H1 (cell line): ENCODE measurements at regions not wholly inside any gene's neighbourhood (a gene's known extent, or its start where the extent isn't known, plus 50 kb on each side); places are given as distances from the start of the nearest gene placed in this dataset.

ENCODE experiments used
- CTCF ChIA-PET: fragments of 300-600 bp; sonication (Branson Sonifier 250); formaldehyde crosslinking; loops from one replicate; lab custom pipeline; 2021; ENCODE audit not compliant: partially characterized antibody; lab: Charles Lee
- POLR2A ChIA-PET: fragments of 300-600 bp; sonication (Branson Sonifier 250); formaldehyde crosslinking; loops from one replicate; lab custom pipeline; 2021; ENCODE audit warnings: inconsistent platforms; ENCODE audit not compliant: partially characterized antibody; lab: Charles Lee
- DNase-seq, 2 experiments: peaks; one replicate each; pipeline versions ENCODE4 v3.0.0 to v3.0.0-alpha.2; 2010 to 2022; ENCODE audit warnings: low spot score in 2 of 2, low read depth in 1 of 2, mixed read lengths in 1 of 2
- FAIRE-seq: peaks from 2 replicates; lab custom pipeline; 2011; peaks lifted over from hg19 to GRCh38; lab: Jason Lieb, UNC
- H2AFZ ChIP-seq: 2 replicates; pipeline ENCODE4 v1.8.1; 2012; ENCODE audit warnings: low read length, inconsistent platforms
- H2AK5ac ChIP-seq: 2 replicates; pipeline ENCODE4 v1.6.1; 2013; ENCODE audit warnings: low read depth, low read length
- H2BK120ac ChIP-seq: replicated peaks from 2 replicates; pipeline ENCODE3; 2013; ENCODE audit warnings: low read depth, low read length, inconsistent platforms
- H2BK12ac ChIP-seq: 2 replicates; pipeline ENCODE4 v1.6.1; 2013; ENCODE audit warnings: low read depth, low read length
- H2BK15ac ChIP-seq: 2 replicates; pipeline ENCODE4 v1.6.1; 2013; ENCODE audit warnings: low read length
- H2BK20ac ChIP-seq: 2 replicates; pipeline ENCODE4 v1.6.1; 2013; ENCODE audit warnings: low read length
- H2BK5ac ChIP-seq: 2 replicates; pipeline ENCODE4 v1.6.1; 2013; ENCODE audit warnings: low read depth, low read length
- H3K14ac ChIP-seq: 2 replicates; pipeline ENCODE4 v1.6.1; 2013; ENCODE audit warnings: inconsistent platforms; ENCODE audit not compliant: insufficient read length
- H3K18ac ChIP-seq: 2 replicates; pipeline ENCODE4 v1.6.1; 2013; ENCODE audit warnings: low read length; ENCODE audit errors: extremely low read depth
- H3K23ac ChIP-seq: 2 replicates; pipeline ENCODE4 v1.6.1; 2013; ENCODE audit warnings: inconsistent platforms; ENCODE audit not compliant: insufficient read length
- H3K23me2 ChIP-seq: 2 replicates; pipeline ENCODE4 v1.6.1; 2013; ENCODE audit warnings: low read depth, low read length
- H3K27ac ChIP-seq: 2 replicates; pipeline ENCODE4 v1.6.1; 2011; ENCODE audit warnings: low read depth, low read length, inconsistent platforms
- H3K27me3 ChIP-seq, 4 experiments: replicated peaks in 1 of 4; 1 replicate in 1 of 4; 2 replicates in 3 of 4; pipeline versions ENCODE4 v1.6.1 to v1.8.1; 2011 to 2013; ENCODE audit warnings: low read length in 3 of 4, mild to moderate bottlenecking in 3 of 4, inconsistent platforms in 2 of 4, mixed read lengths in 2 of 4, moderate library complexity in 1 of 4; ENCODE audit not compliant: control insufficient read depth in 3 of 4, insufficient read depth in 3 of 4; ENCODE audit errors: extremely low read depth in 1 of 4
- H3K36me3 ChIP-seq, 4 experiments: 2 replicates each; pipeline versions ENCODE4 v1.6.1 to v1.8.1; 2011 to 2013; ENCODE audit warnings: mild to moderate bottlenecking in 4 of 4, low read length in 3 of 4, moderate library complexity in 2 of 4, control low read depth in 1 of 4, inconsistent platforms in 1 of 4; ENCODE audit not compliant: insufficient read depth in 4 of 4, control insufficient read depth in 2 of 4
- H3K4ac ChIP-seq: replicated peaks from 2 replicates; pipeline ENCODE3; 2013; ENCODE audit warnings: low read length, low read depth, mixed read lengths, inconsistent platforms; ENCODE audit not compliant: insufficient read length
- H3K4me1 ChIP-seq, 4 experiments: replicated peaks in 1 of 4; 1 replicate in 1 of 4; 2 replicates in 3 of 4; pipeline versions ENCODE4 v1.6.1 to v1.8.1; 2011 to 2013; ENCODE audit warnings: low read length in 3 of 4, inconsistent platforms in 2 of 4, mixed read lengths in 1 of 4; ENCODE audit not compliant: insufficient read depth in 4 of 4, control insufficient read depth in 3 of 4
- H3K4me2 ChIP-seq, 2 experiments: 2 replicates each; pipeline versions ENCODE4 v1.6.1 to v1.8.1; 2011 to 2013; ENCODE audit warnings: low read depth in 2 of 2, low read length in 2 of 2, control low read depth in 1 of 2, inconsistent platforms in 1 of 2, mild to moderate bottlenecking in 1 of 2; ENCODE audit not compliant: insufficient read depth in 1 of 2
- H3K4me3 ChIP-seq, 4 experiments: fragments of 200-600, 300-600 bp in 1 of 4; sonication (generic), shearing (Covaris generic), sonication (Bioruptor Twin) in 1 of 4; 2 replicates each; pipeline versions ENCODE4 v1.5.1 to v1.8.1; 2011 to 2016; ENCODE audit warnings: low read length in 4 of 4, low read depth in 3 of 4, control low read depth in 2 of 4, inconsistent platforms in 2 of 4, mild to moderate bottlenecking in 2 of 4, mixed read lengths in 1 of 4, moderate library complexity in 1 of 4; ENCODE audit not compliant: insufficient read depth in 2 of 4; ENCODE audit errors: extremely low read depth in 1 of 4
- H3K56ac ChIP-seq: replicated peaks from 2 replicates; pipeline ENCODE3; 2013; ENCODE audit warnings: low read depth, mild to moderate bottlenecking, mixed read lengths, low read length, inconsistent platforms; ENCODE audit not compliant: insufficient read length
- H3K79me1 ChIP-seq: 2 replicates; pipeline ENCODE4 v1.6.1; 2013; ENCODE audit warnings: low read depth, low read length, control low read depth
- H3K79me2 ChIP-seq, 2 experiments: 2 replicates each; pipeline versions ENCODE4 v1.6.1 to v1.8.1; 2012 to 2013; ENCODE audit warnings: low read length in 2 of 2, mild to moderate bottlenecking in 2 of 2, inconsistent platforms in 1 of 2; ENCODE audit not compliant: insufficient read depth in 2 of 2, control insufficient read depth in 1 of 2
- H3K9ac ChIP-seq, 4 experiments: replicated peaks in 1 of 4; 1 replicate in 1 of 4; 2 replicates in 3 of 4; pipeline versions ENCODE4 v1.6.1 to v1.8.1; 2011 to 2013; ENCODE audit warnings: low read depth in 3 of 4, low read length in 3 of 4, control low read depth in 2 of 4, mild to moderate bottlenecking in 2 of 4, moderate library complexity in 2 of 4, inconsistent platforms in 1 of 4; ENCODE audit errors: extremely low read depth in 1 of 4
- H3K9me3 ChIP-seq, 2 experiments: 2 replicates each; pipeline versions ENCODE4 v1.6.1 to v1.8.1; 2012 to 2013; ENCODE audit warnings: mild to moderate bottlenecking in 2 of 2, moderate library complexity in 2 of 2, control low read depth in 1 of 2, inconsistent platforms in 1 of 2, low read depth in 1 of 2, low read length in 1 of 2, mixed read lengths in 1 of 2; ENCODE audit not compliant: insufficient read depth in 2 of 2
- H4K20me1 ChIP-seq, 2 experiments: replicated peaks in 1 of 2; 2 replicates each; pipeline versions ENCODE3 to v1.8.1; 2011 to 2013; ENCODE audit warnings: inconsistent platforms in 2 of 2, low read length in 2 of 2, mild to moderate bottlenecking in 1 of 2; ENCODE audit not compliant: insufficient read depth in 2 of 2, control insufficient read depth in 1 of 2
- H4K5ac ChIP-seq: 2 replicates; pipeline ENCODE4 v1.6.1; 2013; ENCODE audit warnings: low read length, low read depth, mixed read lengths, inconsistent platforms; ENCODE audit not compliant: insufficient read length
- H4K8ac ChIP-seq: 2 replicates; pipeline ENCODE4 v1.8.0; 2013; ENCODE audit warnings: mild to moderate bottlenecking, moderate library complexity, low read length, inconsistent platforms; ENCODE audit not compliant: insufficient read depth; ENCODE audit errors: extremely low read depth
- H4K91ac ChIP-seq: replicated peaks from 2 replicates; pipeline ENCODE3; 2013; ENCODE audit warnings: low read length, mixed read lengths, inconsistent platforms; ENCODE audit not compliant: insufficient read length
- TCF12 ChIP-seq: IDR thresholded peaks from 2 replicates; pipeline ENCODE4 v1.6.1; 2011; ENCODE audit warnings: low read depth, mild to moderate bottlenecking, low read length
- WGBS, 2 experiments: shearing (Covaris generic) in 1 of 2; methylation state at CpG; one replicate each; pipeline versions ENCODE4 v1.1.6 to v1.1.7; 2013 to 2015; ENCODE audit warnings: low lambda C conversion rate in 2 of 2, mixed read lengths in 2 of 2, inconsistent platforms in 1 of 2, low coverage in 1 of 2, missing lambda C conversion rate in 1 of 2; ENCODE audit not compliant: insufficient replicate concordance in 2 of 2, insufficient coverage in 1 of 2, insufficient read length in 1 of 2; ENCODE audit errors: extremely low coverage in 1 of 2, missing lambda C conversion rate in 1 of 2; 5-methylcytosine and 5-hydroxymethylcytosine counted together

GRCh38 chr2:7707723-7708122 lies 790.5 kb downstream of the RNF144A start:
- FAIRE-seq: no peak
- Histone ChIP-seq H3K56ac (no peak overlapping the region), H4K91ac (no peak overlapping the region), H2BK12ac (no peak overlapping the region), H3K27me3 (no peaks in the 10 kb centered on the region), H3K4me3 (no peak overlapping the region), H3K23ac (no peak overlapping the region), H3K36me3 (no peaks in the 10 kb centered on the region), H4K5ac (no peak overlapping the region), H2BK20ac (no peak overlapping the region; the same call in 1 of the 2 replicates), H4K20me1 (no peaks in the 10 kb centered on the region), H2BK120ac (no peak overlapping the region), H3K79me1 (no peaks in the 10 kb centered on the region), H3K4me1 (peaks cover 2 to 13% (median 8%) of the 10 kb centered on the region in 4 experiments; a peak in 5 of 7 replicates), H3K9me3 (no peaks in the 10 kb centered on the region), H3K4me2 (no peak overlapping the region), H2AFZ (no peak overlapping the region), H3K27ac (no peak overlapping the region), H4K8ac (no peak overlapping the region), H2BK15ac (no peak overlapping the region), H3K9ac (no peak overlapping the region), H2BK5ac (no peak overlapping the region), H3K79me2 (no peaks in the 10 kb centered on the region), H3K23me2 (no peaks in the 10 kb centered on the region), H2AK5ac (no peak overlapping the region), H3K14ac (no peak overlapping the region), H3K18ac (no peak overlapping the region), H3K4ac (no peak overlapping the region)
- ChIA-PET CTCF (no interaction called here), POLR2A (no interaction called here)
- WGBS, 2 experiments: 91% methylated on average over 2 of the region's 2 CpGs; no CpG with 5 or more reads in 1 of the 2 experiments
- no peak for TF ChIP-seq TCF12
- DNase-seq: no peak
